H1 (cell line): ENCODE measurements at regions not wholly inside any gene's neighbourhood (a gene's known extent, or its start where the extent isn't known, plus 50 kb on each side); places are given as distances from the start of the nearest gene placed in this dataset.

Source experiments
- BCL11A ChIP-seq, 2 experiments: IDR thresholded peaks; one replicate each; pipeline ENCODE4 v1.6.1; 2011; ENCODE audit warnings: low read depth in 2 of 2, low read length in 2 of 2, mild to moderate bottlenecking in 2 of 2
- EZH2 ChIP-seq: fragments of 200-600 bp; sonication (generic); IDR thresholded peaks from 2 replicates; pipeline ENCODE4 v1.7.1; 2012; ENCODE audit warnings: low read depth, mild to moderate bottlenecking, moderate library complexity, low read length, inconsistent platforms; ENCODE audit not compliant: severe bottlenecking
- JUN ChIP-seq: IDR thresholded peaks from 2 replicates; pipeline ENCODE4 v1.6.1; 2011; ENCODE audit warnings: low read depth, mild to moderate bottlenecking, improper control_type of control experiment, low read length
- SIN3A ChIP-seq, 2 experiments: IDR thresholded peaks in 1 of 2; conservative IDR thresholded peaks in 1 of 2; 2 replicates each; pipeline ENCODE4 v1.6.1; 2011 to 2012; ENCODE audit warnings: low read length in 2 of 2, improper control_type of control experiment in 1 of 2, low read depth in 1 of 2, mild to moderate bottlenecking in 1 of 2
- SP1 ChIP-seq: IDR thresholded peaks from 2 replicates; pipeline ENCODE4 v1.6.1; 2011; ENCODE audit warnings: low read depth, low read length
- YY1 ChIP-seq: IDR thresholded peaks from 2 replicates; pipeline ENCODE4 v1.6.1; 2011; ENCODE audit warnings: low read depth, mild to moderate bottlenecking, low read length
- TF ChIP-seq, protein P1 (sequence below), 3 experiments: IDR thresholded peaks; 1 replicate in 2 of 3; 2 replicates in 1 of 3; pipeline versions ENCODE4 v1.5.1 to v1.6.1; 2011; ENCODE audit warnings: low read length in 3 of 3, mild to moderate bottlenecking in 3 of 3, inconsistent platforms in 2 of 3, low read depth in 1 of 3, moderate library complexity in 1 of 3; ENCODE audit not compliant: insufficient read depth in 1 of 3; ENCODE audit errors: control extremely low read depth in 1 of 3

DNA sequence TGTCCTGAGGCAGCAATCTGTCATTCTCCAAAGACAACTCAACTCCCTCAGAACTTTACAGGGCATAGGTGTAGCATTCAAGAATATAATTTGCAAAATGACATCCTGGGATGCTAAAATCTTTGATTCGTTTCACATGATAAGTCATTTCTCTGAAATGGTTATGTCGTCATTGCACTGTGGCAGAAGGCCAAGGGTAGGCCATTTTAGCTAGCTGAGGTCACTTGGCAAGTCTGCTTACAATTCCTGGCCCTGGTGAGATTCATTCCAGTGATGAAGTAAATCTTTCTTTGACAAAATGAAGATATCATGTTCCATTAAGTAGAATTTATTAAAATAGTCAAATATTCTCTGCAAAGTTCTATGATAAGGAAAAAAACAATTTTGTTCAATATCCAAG, 1410.3 kb upstream of the LRRTM1 start:
- no peak for TF ChIP-seq BCL11A (IDR thresholded peaks at IDR 0.05; ENCODE audit: low read depth in 2 of 2, low read length in 2 of 2)
- no peak for TF ChIP-seq SIN3A (conservative IDR thresholded peaks at IDR 0.05 in 1 of 2, IDR thresholded peaks at IDR 0.05 in 1 of 2; ENCODE audit: low read depth in 1 of 2, low read length in 2 of 2)
- TF ChIP-seq EZH2, result no peak
- TF ChIP-seq, protein P1, sequence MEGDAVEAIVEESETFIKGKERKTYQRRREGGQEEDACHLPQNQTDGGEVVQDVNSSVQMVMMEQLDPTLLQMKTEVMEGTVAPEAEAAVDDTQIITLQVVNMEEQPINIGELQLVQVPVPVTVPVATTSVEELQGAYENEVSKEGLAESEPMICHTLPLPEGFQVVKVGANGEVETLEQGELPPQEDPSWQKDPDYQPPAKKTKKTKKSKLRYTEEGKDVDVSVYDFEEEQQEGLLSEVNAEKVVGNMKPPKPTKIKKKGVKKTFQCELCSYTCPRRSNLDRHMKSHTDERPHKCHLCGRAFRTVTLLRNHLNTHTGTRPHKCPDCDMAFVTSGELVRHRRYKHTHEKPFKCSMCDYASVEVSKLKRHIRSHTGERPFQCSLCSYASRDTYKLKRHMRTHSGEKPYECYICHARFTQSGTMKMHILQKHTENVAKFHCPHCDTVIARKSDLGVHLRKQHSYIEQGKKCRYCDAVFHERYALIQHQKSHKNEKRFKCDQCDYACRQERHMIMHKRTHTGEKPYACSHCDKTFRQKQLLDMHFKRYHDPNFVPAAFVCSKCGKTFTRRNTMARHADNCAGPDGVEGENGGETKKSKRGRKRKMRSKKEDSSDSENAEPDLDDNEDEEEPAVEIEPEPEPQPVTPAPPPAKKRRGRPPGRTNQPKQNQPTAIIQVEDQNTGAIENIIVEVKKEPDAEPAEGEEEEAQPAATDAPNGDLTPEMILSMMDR (IDR thresholded peaks at IDR 0.05; ENCODE audit: control extremely low read depth in 1 of 3, insufficient read depth in 1 of 3, low read depth in 1 of 3, low read length in 3 of 3), result no peak
- TF ChIP-seq SP1, result no peak
- TF ChIP-seq YY1, result no peak
- TF ChIP-seq JUN, result no peak
